GM12878 (cell line): ENCODE measurements at regions not wholly inside any gene's neighbourhood (a gene's known extent, or its start where the extent isn't known, plus 50 kb on each side); places are given as distances from the start of the nearest gene placed in this dataset.

Experiments used
- EZH2 ChIP-seq: IDR thresholded peaks from 2 replicates; pipeline ENCODE4 v1.6.1; 2012; ENCODE audit warnings: low read depth, mild to moderate bottlenecking, control low read depth, inconsistent platforms, low read length, borderline replicate concordance; ENCODE audit not compliant: control insufficient read depth
- GABPA ChIP-seq: IDR thresholded peaks from 2 replicates; pipeline ENCODE4 v1.6.1; 2014; ENCODE audit warnings: antibody characterized with exemption, low read depth, mild to moderate bottlenecking, inconsistent platforms
- NFYA ChIP-seq: IDR thresholded peaks from 2 replicates; pipeline ENCODE4 v1.6.1; 2011; ENCODE audit warnings: low read depth, mild to moderate bottlenecking, low read length, improper control_type of control experiment, borderline replicate concordance
- POLR2A ChIP-seq: IDR thresholded peaks from 2 replicates; pipeline ENCODE4 v1.6.1; 2011; ENCODE audit warnings: low read depth, mild to moderate bottlenecking, low read length
- POLR2AphosphoS5 ChIP-seq: IDR thresholded peaks from 2 replicates; pipeline ENCODE4 v1.6.1; 2011; ENCODE audit warnings: mild to moderate bottlenecking, low read length, inconsistent platforms
- ZBTB40 ChIP-seq: fragments of 450-650 bp; IDR thresholded peaks from 2 replicates; pipeline ENCODE4 v1.6.1; 2016; ENCODE audit warnings: mild to moderate bottlenecking, moderate library complexity, borderline replicate concordance
- ZNF274 ChIP-seq: IDR thresholded peaks from one replicate; pipeline ENCODE4 v1.8.0; 2011; ENCODE audit not compliant: insufficient read length, insufficient read depth

- TF ChIP-seq EZH2 (no peak), GABPA (no peak), ZNF274 (no peak), POLR2A (no peak), ZBTB40 (no peak), NFYA (no peak), POLR2AphosphoS5 (no peak)
Measured at GRCh38 chr13:88744289-88744688, 1073.1 kb downstream of the SLITRK5 start.
